HG03460 (cell line): ENCODE measurements at regions not wholly inside any gene's neighbourhood (a gene's known extent, or its start where the extent isn't known, plus 50 kb on each side); places are given as distances from the start of the nearest gene placed in this dataset.
"Not testable (repeated sequence)": the region's sequence is repeated elsewhere in the genome, so short reads cannot be mapped to it uniquely, and the experiment has no call there.

Source experiments
- ATAC-seq: cut with Tn5 transposase; IDR thresholded peaks from one replicate; pipeline ENCODE4 v1.9.1; 2021; ENCODE audit not compliant: unreplicated experiment

- no peak for ATAC-seq
Observed at GRCh38 chr14:87030197-87030596, 962.8 kb downstream of the GALC start.

GRCh38 chr14:87020106-87020505 lies 972.9 kb downstream of the GALC start:
- not testable (repeated sequence) for ATAC-seq

GRCh38 chr14:87018294-87018693 lies 974.7 kb downstream of the GALC start:
- ATAC-seq: no peak

- ATAC-seq: no peak
Observed at GRCh38 chr14:87017335-87017734, 975.6 kb downstream of the GALC start.

- ATAC-seq: no peak
Observed at GRCh38 chr14:87014856-87015255, 978.1 kb downstream of the GALC start.

GRCh38 chr14:87013583-87013982 lies 979.4 kb downstream of the GALC start:
- no peak for ATAC-seq

GRCh38 chr14:87008965-87009364 lies 984.0 kb downstream of the GALC start:
- ATAC-seq: no peak

GRCh38 chr14:87005280-87005679 lies 987.7 kb downstream of the GALC start:
- no peak for ATAC-seq

- no peak for ATAC-seq
Observed at GRCh38 chr14:87002776-87003175, 990.2 kb downstream of the GALC start.

- ATAC-seq: no peak
Observed at GRCh38 chr14:87001333-87001732, 991.6 kb downstream of the GALC start.

- no peak for ATAC-seq
Observed at GRCh38 chr14:87000081-87000480, 992.9 kb downstream of the GALC start.

GRCh38 chr14:86999036-86999435 lies 993.9 kb downstream of the GALC start:
- no peak for ATAC-seq

GRCh38 chr14:86997271-86997670 lies 995.7 kb downstream of the GALC start:
- no peak for ATAC-seq

GRCh38 chr14:86990396-86990795 lies 1002.6 kb downstream of the GALC start:
- no peak for ATAC-seq

GRCh38 chr14:86989285-86989684 lies 1003.7 kb downstream of the GALC start:
- ATAC-seq: no peak

- ATAC-seq: no peak
Observed at GRCh38 chr14:86987966-86988365, 1005.0 kb downstream of the GALC start.

GRCh38 chr14:86973177-86973576 lies 1019.8 kb downstream of the GALC start:
- ATAC-seq: no peak

GRCh38 chr14:86971292-86971691 lies 1021.7 kb downstream of the GALC start:
- no peak for ATAC-seq

GRCh38 chr14:86961106-86961716 lies 1031.8 kb downstream of the GALC start:
- ATAC-seq: no peak

GRCh38 chr14:86955771-86956354 lies 1037.1 kb downstream of the GALC start:
- no peak for ATAC-seq

- ATAC-seq: no peak
Observed at GRCh38 chr14:86954623-86955022, 1038.4 kb downstream of the GALC start.

- no peak for ATAC-seq
Observed at GRCh38 chr14:86946446-86946845, 1046.5 kb downstream of the GALC start.

GRCh38 chr14:86944434-86944833 lies 1048.5 kb downstream of the GALC start:
- ATAC-seq: no peak
